NCI-H146 treated with DMSO at 0.1 percent for 48 hours (cell line): ENCODE measurements at regions not wholly inside any gene's neighbourhood (a gene's known extent, or its start where the extent isn't known, plus 50 kb on each side); places are given as distances from the start of the nearest gene placed in this dataset.
"Not testable (repeated sequence)": the region's sequence is repeated elsewhere in the genome, so short reads cannot be mapped to it uniquely, and the experiment has no call there.

ENCODE experiments used
- DNase-seq: peaks from one replicate; lab custom pipeline; 2025; ENCODE audit not compliant: unreplicated experiment; lab: John Stamatoyannopoulos, UW

DNA sequence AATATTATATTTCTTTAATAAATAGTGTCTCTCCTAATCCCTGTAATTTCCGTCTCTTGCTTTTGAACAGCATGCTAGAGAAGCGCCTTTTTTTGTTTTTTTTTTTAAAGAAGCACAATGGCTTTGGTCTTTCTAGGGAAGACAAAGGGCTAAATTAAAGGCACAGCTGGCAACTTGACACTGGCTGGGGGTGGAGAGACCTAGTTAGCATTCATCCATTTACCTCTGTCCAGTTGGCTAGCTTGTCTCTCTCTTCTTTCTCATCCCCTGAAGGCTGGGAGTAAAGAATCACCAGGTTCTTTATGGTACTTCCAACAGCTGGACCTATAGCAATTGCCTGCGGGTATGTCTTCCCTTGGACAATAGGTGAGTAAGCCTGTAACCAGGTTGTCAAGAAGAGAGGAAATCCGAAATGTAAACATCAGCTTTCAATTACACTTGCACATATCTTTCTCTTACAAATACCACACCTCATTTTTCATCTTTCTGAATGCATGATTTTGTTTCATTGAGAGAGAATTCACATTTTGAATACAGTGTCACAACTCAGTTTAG lies 178.4 kb upstream of the GPR101 start:
- peak; percentile 83 for DNase-seq

DNA sequence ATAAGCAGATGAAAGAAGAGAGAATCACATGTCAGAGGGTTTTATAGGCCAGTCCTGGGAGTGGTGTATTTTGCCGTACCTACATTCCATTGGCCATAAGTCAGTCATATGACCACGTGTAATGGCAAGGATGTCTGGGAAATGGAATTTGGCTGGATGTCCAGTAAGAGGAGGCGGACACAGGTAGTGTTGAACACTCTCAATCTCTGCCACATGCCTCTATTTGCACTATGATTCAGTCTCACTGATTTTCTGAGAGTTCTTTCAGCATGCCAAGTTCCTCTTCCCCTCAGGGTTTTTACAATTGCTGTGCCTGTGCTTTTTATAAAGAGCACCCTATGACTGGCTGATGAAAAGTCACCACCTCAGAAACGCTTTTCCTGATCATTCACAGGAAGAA lies 164.2 kb upstream of the GPR101 start:
- DNase-seq, result no peak

DNA sequence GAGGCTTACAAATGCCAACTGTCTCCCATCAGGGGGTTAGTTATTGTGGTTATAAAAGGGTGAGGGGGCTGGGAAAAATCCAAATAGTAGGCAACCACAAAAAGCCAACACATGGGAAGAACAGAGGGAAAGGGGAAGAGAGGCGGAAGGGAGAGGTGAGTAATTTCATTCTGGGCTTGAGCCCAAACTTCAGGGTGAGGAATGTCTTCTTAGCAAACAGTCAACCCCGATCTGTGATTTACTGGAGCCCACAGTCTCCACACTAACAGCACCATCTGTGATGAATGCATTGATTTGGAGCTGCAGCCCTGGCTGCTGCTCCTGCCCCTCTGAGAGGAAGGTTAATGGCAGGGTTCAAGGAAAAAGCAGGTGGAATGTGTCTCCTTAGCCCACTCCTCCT lies 162.2 kb upstream of the GPR101 start:
- no peak for DNase-seq

DNA sequence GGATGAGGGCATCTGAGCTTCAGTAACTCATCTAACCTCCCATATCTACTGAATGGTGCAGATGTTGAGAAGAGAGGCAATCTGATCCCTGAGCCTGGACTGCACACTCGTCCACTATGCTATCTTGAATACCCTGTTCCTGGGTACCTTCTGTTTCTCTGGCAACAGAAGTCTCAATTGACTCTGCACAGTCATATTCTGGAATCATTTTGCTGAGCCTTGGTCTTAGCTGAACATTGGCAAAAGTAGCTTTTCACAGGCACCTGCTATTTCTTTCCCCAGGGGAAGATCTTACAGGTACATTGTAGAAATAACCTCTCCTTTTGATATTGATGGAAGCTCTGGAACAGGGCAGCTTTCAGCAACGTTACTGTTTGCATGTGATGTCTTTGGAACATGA lies 161.5 kb upstream of the GPR101 start:
- DNase-seq, result no peak

DNA sequence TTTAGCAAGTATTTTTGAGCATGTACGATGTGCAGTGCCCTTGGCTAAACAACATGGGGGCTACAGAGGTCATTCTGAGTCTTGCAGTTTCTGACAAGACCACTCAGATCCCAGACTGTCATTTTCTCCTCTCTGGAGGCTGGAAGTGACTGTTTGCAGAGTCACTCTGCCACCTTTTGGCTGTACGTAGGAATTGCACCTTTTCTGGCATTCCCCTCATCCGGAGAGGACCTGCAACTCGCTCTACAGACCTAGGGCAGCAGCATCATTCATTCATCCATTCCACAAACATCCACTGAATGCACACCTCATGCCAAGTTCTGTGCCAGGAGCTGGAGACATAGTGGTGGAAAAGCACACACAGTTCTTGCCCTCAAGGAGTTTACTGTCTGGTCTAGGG lies 160.4 kb upstream of the GPR101 start:
- peak; percentile 16 for DNase-seq

DNA sequence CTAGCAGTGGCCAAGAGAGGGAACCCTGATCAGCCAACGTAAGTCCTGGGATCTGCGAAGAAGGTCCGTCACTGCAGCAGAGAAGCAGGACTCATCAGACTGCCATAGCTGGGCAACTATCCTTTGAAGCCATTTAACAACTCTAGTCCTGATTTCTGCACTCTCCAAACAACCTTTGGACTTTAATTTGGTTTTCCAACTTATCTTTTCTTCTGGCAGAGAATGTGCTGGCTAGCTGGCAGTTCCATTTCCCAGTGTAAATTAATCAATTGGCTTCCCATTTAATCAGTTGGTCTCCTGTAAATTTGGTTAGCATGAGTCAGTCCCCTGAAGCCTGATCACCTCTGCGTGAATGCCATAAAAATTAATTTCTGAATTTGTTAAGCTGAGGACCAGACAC lies 153.7 kb upstream of the GPR101 start:
- no peak for DNase-seq

DNA sequence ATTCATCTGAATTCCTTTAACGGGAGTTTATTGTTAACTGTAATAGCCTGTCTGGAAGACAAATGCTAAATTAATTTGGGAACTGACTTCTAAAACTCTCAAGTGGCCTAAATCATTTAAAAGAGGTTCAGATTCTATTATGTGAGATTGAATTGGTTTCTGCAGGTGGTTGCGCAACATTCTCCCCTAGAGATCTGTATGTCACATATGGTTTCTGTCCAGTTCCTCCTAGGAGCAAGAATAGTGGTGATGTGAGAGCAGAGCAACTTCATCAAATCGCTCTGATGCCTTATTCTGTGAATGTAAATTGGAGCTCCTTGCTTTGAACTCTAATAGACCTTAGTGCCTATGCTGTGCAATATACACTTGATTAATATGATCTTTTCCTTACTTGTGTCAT lies 144.6 kb upstream of the GPR101 start:
- DNase-seq, result no peak

DNA sequence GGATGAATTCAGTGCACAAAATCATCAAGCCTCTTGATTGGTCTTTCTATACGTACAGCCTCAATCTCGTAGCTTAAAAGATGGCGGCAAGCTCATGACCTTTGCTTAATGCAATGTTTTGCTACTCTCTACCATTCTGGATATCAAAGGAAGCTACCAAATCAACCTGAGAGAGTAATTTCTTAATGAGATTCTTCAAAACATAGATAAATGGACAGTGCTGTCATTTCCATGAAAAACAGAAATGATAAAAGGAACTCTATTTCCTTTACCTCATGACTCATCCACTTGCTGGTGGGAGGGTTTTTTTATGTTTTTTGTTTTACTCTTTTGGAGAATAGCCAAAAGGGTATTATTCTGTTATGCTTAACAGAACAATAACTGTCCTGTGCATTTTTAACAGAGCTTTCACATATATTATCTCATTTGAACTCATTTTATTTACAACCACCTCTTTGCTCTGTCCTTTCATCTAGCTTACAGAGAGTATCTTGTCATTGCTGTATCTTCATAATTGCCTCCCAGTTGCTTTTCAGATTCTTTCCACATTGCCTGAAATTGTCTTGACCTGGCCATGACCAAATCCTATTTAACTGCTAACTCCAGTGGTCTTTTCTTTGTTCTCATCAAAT lies 138.6 kb upstream of the GPR101 start:
- DNase-seq, result no peak

DNA sequence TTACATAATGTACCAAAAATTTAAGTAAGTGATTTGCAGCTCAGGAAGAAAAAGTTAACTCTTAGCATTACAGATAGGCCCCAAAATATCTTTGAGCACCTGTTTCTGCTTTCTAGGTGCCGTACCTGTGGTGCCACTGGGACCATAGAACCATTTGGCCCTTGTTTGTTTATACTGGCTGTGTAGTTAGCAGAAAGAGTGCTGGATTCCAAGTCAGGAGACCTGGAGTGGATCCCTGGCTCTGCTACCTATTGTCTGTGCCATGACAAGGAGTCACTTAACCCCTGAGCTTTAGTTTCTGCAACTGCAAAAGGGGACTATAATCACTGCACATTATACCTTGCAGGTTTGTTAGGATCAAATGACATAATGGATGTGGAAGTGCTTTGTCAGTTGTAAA lies 137.8 kb upstream of the GPR101 start:
- DNase-seq, result no peak

DNA sequence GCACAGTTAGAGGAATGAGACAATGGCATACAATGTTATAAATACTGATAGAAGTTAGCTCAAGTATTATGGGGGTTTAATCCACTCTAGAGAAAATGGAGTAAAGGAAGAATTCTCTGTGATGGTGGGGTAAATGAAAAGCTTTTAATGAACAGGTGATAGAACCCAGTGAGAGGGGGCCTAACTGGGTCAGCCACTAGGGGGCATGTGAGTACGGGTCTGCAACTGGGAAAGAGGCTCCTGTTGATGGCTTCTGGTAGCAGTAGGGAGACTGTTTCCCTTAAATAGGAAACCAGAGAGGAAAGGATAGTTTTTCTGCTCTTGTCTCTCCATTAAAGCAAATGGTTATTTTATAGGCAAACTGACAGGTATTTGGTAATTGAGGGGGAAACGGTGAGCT lies 132.8 kb upstream of the GPR101 start:
- peak; percentile 19 for DNase-seq

DNA sequence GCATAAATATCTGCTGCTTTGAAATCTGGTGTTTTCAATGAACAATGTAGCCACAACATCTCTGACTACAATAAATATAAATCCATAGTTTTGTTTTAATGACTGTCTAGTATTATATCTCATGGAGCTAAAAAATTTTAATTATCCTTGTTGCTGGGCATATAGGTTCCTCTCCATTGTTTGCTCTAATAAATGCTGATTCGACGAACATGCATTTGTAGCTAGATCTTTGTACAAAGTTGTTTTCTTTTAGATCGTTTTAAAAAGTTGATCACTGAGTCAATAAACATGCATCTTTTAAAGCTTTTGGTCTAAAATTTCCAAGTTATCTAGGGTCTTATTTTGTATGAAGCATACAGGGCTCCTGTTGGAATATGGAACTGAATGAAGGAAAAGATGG lies 130.5 kb upstream of the GPR101 start:
- DNase-seq, result no peak

DNA sequence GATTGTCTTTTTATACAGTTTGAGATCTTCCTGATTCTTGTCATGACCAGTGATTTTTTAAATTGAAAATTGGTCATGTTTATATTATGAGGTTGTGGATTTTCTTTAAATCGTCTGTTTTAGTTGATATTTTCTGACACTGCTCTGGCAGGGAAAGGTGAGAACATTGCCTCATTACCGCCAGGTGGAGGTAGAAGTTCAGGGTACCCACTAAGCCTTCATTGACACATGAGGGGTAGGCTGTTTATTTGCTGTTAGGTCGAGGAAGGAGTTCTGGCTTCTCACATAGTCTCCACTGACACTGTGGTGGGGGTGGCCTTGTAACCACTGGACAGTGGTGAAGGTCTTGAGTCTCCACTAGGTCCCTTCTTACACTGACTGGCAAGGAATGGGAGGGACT lies 117.6 kb upstream of the GPR101 start:
- DNase-seq, result no peak

DNA sequence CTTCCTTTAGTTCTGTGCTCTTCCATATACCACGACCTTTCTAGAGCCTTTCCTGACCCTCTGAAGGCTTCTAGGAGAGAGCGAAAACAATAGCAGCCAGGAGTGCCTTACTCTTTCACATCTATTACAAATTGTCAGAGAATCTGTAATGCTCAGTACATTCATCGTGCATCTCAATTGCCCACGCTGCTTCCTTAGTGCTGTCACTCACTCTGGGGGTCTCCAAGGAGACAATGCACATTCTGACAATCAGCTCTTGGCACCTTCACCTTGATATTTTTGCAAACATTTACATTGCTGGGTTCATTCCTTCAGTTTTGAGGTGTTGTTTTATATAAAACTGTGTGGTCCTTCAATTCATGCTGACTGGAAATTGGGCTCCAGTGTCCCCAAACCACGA lies 110.1 kb upstream of the GPR101 start:
- DNase-seq, result no peak

DNA sequence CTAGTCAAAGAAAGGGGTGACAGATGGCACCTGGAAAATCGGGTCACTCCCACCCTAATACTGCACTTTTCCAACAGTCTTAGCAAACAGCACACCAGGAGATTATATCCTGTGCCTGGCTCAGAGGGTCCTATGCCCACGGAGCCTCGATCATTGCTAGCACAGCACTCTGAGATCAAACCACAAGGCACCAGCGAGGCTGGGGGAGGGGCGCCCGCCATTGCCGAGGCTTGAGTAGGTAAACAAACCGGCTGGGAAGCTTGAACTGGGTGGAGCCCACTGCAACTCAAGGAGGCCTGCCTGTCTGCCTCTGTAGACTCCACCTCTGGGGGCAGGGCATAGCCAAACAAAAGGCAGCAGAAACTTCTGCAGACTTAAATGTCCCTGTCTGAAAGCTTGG lies 88.9 kb upstream of the GPR101 start:
- not testable (repeated sequence) for DNase-seq

DNA sequence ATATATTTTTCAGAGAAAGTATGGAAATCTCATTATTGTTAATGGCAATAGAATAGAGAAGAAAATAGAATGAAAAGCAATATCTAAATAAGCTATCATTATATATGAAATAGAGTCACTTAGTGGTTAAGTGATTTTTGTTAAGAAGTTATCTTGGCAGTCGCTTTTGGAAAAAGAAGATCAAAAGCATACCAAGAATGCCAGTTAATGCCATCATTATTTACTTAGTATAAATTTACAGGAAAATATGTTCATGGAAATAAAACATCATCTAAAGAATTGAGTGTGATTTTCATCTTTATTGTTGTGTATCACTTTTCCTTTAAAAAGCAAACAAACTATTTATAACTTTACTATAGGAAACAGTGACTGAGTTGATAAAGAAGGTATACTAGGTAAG lies 85.3 kb upstream of the GPR101 start:
- DNase-seq, result no peak

DNA sequence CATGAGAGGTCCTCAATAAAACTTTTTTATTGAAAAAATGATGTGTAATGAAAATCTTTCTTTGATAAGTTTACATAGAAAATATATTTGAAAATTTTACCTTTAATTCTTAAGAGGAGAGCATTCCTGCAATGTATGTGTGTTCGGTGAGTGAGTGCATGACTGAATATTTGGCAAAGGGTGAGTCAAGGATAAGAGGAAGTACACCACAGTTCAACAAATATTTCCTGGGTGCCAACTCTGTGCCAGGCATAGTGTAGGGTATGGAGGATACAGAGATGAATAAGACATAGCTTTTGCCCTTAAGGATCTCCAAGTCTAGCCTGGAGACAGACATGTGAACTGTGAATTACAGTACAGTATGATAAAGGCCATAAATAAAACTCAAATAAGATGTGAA lies 84.7 kb upstream of the GPR101 start:
- DNase-seq, result no peak

DNA sequence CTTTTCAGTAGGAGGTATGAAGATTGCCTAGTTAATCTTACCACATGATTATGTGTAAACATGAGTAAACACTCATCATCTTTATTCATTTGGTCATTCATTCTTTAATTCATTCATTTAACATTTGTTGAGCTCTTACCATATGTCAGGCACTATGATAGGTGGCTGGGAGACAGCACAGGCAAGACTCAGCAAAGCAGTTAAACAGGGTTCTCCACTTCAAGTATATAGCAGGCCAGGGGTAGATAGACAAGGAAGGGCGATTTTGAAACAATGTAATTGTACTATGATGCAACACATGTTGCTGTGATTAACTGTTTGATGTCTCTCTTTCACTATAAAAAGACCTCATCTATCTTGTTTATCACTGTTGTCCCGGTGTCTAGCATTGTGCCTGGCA lies 84.3 kb upstream of the GPR101 start:
- DNase-seq, result no peak

DNA sequence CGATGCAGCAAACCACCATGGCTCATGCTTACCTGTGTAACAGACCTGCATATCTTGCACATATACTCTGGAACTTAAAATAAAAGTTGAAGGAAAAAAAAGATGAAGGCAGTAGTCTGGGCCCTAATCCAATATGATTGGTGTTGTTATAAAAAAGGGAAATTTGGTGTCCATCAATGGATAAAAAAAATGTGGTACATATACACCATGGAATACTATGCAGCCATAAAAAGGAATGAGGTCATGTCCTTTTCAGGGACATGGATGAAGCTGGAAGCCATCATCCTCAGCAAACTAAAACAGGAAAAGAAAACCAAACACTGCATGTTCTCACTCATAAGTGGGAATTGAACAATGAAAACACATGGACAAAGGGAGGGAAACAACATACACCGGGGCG lies 74.1 kb upstream of the GPR101 start:
- DNase-seq, result not testable (repeated sequence)

DNA sequence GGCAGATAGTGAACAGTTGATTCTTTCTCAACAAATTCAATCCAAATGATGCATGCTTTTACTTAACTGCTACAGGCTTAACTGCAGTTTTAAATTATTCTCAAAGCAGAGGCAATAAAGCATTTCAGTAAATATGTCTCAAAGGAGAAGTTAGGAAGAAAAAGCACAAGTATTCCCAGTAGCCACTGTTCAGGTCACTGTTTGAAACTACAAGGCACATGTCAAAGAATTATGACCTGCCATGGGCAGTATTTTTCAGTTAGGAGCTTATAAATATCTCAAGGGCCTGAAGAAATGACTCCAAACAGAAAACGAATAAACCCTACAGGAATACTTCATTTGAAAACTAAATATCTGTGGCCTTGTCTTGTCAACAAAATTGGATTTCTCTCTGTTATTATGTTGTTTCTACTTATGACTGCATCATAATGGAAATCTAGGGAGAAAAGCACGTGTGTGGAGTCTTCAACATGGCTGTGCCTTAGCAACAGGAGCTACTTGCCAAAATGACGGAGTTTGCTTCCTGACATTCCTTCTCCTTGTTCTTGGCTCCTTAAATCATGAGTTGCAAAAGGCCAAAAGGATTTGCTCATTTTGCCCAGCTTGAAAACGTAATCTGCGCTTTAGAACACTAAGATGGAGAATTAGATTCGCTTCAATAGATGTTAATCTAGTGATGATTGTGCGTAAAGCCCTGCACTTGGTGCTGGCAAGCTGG lies 67.6 kb upstream of the GPR101 start:
- no peak for DNase-seq
